ENCODE measurements at regions not wholly inside any gene's neighbourhood (a gene's known extent, or its start where the extent isn't known, plus 50 kb on each side); places are given as distances from the start of the nearest gene placed in this dataset.

DNA sequence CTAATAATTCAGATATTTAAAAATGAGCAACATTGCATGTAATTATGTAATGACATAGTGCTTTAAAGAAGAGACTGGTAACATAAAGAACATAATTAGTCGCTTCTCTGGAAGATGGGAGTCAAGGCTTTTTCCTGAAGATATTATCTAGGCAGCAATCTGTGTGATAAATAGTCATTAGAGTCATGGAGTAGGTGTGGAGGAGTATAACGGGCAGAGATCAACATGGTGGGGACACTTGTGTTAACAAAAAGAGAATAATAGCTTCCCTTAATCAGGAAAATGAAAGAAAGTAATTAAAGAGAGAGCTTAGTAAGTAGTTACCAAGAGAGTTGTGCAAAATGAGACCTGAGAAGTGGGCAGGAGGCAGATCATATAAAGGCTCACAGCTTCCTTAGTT lies 1417.1 kb upstream of the ATXN8OS start:
- CTCF ChIA-PET: no interaction called here
- Mint-ChIP-seq H3K36me3 (ENCODE audit: low read depth) (no peaks in the 10 kb centered on the region), H3K4me3 (no peak overlapping the region), H3K27me3 (ENCODE audit: low read depth) (no peaks in the 10 kb centered on the region), H3K9me3 (no peaks in the 10 kb centered on the region), H3K4me1 (ENCODE audit: low read depth) (no peaks in the 10 kb centered on the region), H3K27ac (no peak overlapping the region)
- DNase-seq: no peak
- intact Hi-C loops (cut with micrococcal nuclease): no loop called here

DNA sequence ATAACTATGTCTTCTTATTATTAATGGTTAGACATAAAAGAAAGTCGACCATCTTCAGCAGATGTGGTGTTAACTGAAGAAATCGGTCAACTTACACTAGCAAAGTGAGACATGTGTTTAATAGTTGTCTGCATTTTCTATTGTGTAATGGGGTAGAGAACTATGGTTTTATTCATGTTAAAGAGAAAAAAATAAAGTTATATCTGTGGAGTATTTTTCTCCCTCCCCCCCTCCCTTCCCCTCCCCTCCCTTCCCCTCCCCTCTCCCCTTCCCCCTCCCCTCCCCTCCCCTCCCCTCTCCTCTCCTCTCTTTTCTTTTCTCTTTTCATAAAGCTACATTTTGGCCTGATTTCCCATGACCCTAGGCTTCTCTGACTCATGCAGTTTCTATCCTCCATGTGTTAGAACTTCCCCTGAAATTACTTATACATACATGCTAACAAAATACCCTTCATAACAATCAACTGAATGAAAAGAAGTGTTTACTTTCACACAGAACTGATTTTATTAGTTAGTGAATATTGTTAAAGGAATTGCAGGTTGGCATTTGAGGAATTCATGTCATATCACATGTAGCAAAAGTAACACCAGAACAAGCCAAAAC lies 1431.0 kb upstream of the ATXN8OS start:
- CTCF ChIA-PET: no interaction called here
- Mint-ChIP-seq H3K36me3 (ENCODE audit: low read depth) (no peaks in the 10 kb centered on the region), H3K9me3 (peaks cover 5% of the 10 kb centered on the region), H3K4me3 (no peak overlapping the region), H3K27me3 (ENCODE audit: low read depth) (no peaks in the 10 kb centered on the region), H3K4me1 (ENCODE audit: low read depth) (no peaks in the 10 kb centered on the region), H3K27ac (no peak overlapping the region)
- no peak for DNase-seq
- intact Hi-C loops (cut with micrococcal nuclease): no loop called here

GRCh38 chr13:68675209-68675608 lies 1432.4 kb upstream of the ATXN8OS start:
- Mint-ChIP-seq H3K4me1 (ENCODE audit: low read depth) (no peaks in the 10 kb centered on the region), H3K27ac (no peak overlapping the region), H3K4me3 (no peak overlapping the region), H3K27me3 (ENCODE audit: low read depth) (no peaks in the 10 kb centered on the region), H3K36me3 (ENCODE audit: low read depth) (no peaks in the 10 kb centered on the region), H3K9me3 (peaks cover 5% of the 10 kb centered on the region)
- CTCF ChIA-PET: no interaction called here
- intact Hi-C loops (cut with micrococcal nuclease): no loop called here
- DNase-seq: no peak

- H3K36me3 Mint-ChIP-seq (ENCODE audit: low read depth): no peaks in the 10 kb centered on the region
- no peaks in the 10 kb centered on the region for H3K27me3 Mint-ChIP-seq (ENCODE audit: low read depth)
- no peak for DNase-seq
- CTCF ChIA-PET: no interaction called here
- no peak overlapping the region for H3K27ac Mint-ChIP-seq
- peaks cover 3% of the 10 kb centered on the region for H3K9me3 Mint-ChIP-seq
- intact Hi-C loops (cut with micrococcal nuclease): no loop called here
- H3K4me1 Mint-ChIP-seq (ENCODE audit: low read depth): no peaks in the 10 kb centered on the region
- no peak overlapping the region for H3K4me3 Mint-ChIP-seq
These were observed 1437.7 kb upstream of the PCDH9 start for GRCh38 chr13:68667863-68668262.

DNA sequence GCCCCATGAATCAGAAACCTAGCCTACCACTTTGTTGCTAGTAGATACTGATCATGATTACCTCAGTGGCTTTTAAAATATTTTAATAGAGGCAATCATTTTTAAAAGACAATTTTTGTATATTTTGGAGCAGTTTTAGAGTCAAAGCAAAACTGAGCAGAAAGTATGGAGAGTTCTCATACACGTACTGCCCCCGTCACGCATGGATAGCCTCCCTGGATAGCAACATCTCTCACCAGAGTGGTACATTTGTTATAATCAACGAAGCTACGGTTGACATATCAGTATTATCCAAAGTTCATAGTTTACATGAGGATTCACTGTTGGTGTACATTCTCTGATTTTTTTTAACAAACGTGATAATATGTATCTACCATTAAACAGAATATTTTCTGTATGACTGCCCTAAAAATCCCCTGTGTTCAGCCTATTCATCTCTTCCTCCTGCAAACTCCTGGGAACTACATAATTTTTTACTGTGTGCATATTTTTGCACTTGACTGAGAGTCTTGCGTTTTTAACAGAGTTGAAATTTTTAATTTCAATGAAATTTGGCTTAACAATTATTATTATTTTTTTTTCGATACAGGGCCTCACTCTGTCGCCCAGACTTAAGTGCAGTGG lies 1436.8 kb upstream of the PCDH9 start:
- Mint-ChIP-seq H3K4me3 (no peak overlapping the region), H3K27me3 (ENCODE audit: low read depth) (no peaks in the 10 kb centered on the region)

GRCh38 chr13:68645814-68646213 lies 1415.7 kb upstream of the PCDH9 start:
- Mint-ChIP-seq H3K36me3 (ENCODE audit: low read depth) (no peaks in the 10 kb centered on the region), H3K9me3 (peaks cover 2% of the 10 kb centered on the region)
- CTCF ChIA-PET: no interaction called here

More for the DNA sequence above, 1436.8 kb upstream of the PCDH9 start:
- H3K27ac Mint-ChIP-seq: no peak overlapping the region
- DNase-seq: no peak
- intact Hi-C loops (cut with micrococcal nuclease): no loop called here
- CTCF ChIA-PET: no interaction called here
- no peaks in the 10 kb centered on the region for H3K36me3 Mint-ChIP-seq (ENCODE audit: low read depth)
- peaks cover 3% of the 10 kb centered on the region for H3K9me3 Mint-ChIP-seq
- H3K4me1 Mint-ChIP-seq (ENCODE audit: low read depth): no peaks in the 10 kb centered on the region

GRCh38 chr13:68644611-68645010 lies 1414.5 kb upstream of the PCDH9 start:
- CTCF ChIA-PET: no interaction called here
- H3K36me3 Mint-ChIP-seq (ENCODE audit: low read depth): no peaks in the 10 kb centered on the region
- intact Hi-C loops (cut with micrococcal nuclease): no loop called here
- H3K27me3 Mint-ChIP-seq (ENCODE audit: low read depth): no peaks in the 10 kb centered on the region
- no peak overlapping the region for H3K4me3 Mint-ChIP-seq
- no peaks in the 10 kb centered on the region for H3K4me1 Mint-ChIP-seq (ENCODE audit: low read depth)
- no peak for DNase-seq
- H3K27ac Mint-ChIP-seq: no peak overlapping the region
- H3K9me3 Mint-ChIP-seq: peaks cover 2% of the 10 kb centered on the region

More at GRCh38 chr13:68645814-68646213, 1415.7 kb upstream of the PCDH9 start:
- no peaks in the 10 kb centered on the region for H3K27me3 Mint-ChIP-seq (ENCODE audit: low read depth)
- no peak for DNase-seq
- H3K4me3 Mint-ChIP-seq: no peak overlapping the region
- no peak overlapping the region for H3K27ac Mint-ChIP-seq
- H3K4me1 Mint-ChIP-seq (ENCODE audit: low read depth): no peaks in the 10 kb centered on the region
- intact Hi-C loops (cut with micrococcal nuclease): no loop called here

DNA sequence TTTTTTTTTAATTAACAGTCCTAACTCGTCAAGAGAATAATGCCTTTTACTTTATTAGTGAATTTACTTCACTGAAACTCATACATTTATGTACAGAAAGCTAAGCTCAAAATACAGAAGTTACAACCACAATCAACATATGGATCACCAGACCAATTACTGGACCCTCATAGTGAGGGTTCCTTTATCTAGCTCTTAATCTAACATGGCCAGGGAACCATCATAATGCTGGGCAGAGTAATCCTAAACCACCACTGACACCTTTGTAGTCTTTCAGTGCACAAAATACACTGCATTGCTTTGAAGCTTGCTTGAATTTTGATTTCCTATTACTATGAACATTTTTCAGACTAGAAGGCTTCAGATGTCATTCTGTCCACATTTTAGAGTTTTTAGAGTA lies 1406.6 kb upstream of the PCDH9 start:
- Mint-ChIP-seq H3K4me1 (ENCODE audit: low read depth) (no peaks in the 10 kb centered on the region), H3K27ac (no peak overlapping the region), H3K4me3 (no peak overlapping the region), H3K27me3 (ENCODE audit: low read depth) (no peaks in the 10 kb centered on the region), H3K9me3 (no peaks in the 10 kb centered on the region), H3K36me3 (ENCODE audit: low read depth) (no peaks in the 10 kb centered on the region)
- no peak for DNase-seq
- CTCF ChIA-PET: no interaction called here
- intact Hi-C loops (cut with micrococcal nuclease): no loop called here

DNA sequence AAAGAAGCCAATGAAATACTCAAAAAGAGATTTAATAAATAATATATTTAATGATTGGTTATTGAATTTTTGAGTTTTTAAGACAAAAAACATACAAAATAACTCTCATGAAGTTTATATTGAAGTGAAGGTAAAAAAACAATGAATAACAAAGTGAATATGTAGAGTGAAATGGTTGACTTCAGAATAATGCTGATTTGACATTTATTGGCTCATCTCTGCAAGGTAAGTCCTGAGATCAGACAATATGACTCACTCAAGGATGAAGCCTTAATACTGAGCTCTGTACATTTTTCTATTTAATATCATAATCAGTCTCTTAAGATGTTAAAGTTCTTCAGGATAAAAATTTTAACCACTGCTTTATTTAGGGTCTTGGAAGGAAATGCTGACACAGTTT lies 1398.9 kb upstream of the PCDH9 start:
- Mint-ChIP-seq H3K4me1 (ENCODE audit: low read depth) (no peaks in the 10 kb centered on the region), H3K36me3 (ENCODE audit: low read depth) (no peaks in the 10 kb centered on the region), H3K27ac (no peak overlapping the region), H3K4me3 (no peak overlapping the region), H3K27me3 (ENCODE audit: low read depth) (no peaks in the 10 kb centered on the region), H3K9me3 (peaks cover 7% of the 10 kb centered on the region)
- CTCF ChIA-PET: no interaction called here
- intact Hi-C loops (cut with micrococcal nuclease): no loop called here
- no peak for DNase-seq

- no peaks in the 10 kb centered on the region for H3K27me3 Mint-ChIP-seq (ENCODE audit: low read depth)
- peaks cover 13% of the 10 kb centered on the region for H3K9me3 Mint-ChIP-seq
- intact Hi-C loops (cut with micrococcal nuclease): no loop called here
- H3K4me3 Mint-ChIP-seq: no peak overlapping the region
- H3K36me3 Mint-ChIP-seq (ENCODE audit: low read depth): no peaks in the 10 kb centered on the region
- H3K27ac Mint-ChIP-seq: no peak overlapping the region
- CTCF ChIA-PET: no interaction called here
- no peaks in the 10 kb centered on the region for H3K4me1 Mint-ChIP-seq (ENCODE audit: low read depth)
- no peak for DNase-seq
These were observed 1397.2 kb upstream of the PCDH9 start for GRCh38 chr13:68627379-68627778.

DNA sequence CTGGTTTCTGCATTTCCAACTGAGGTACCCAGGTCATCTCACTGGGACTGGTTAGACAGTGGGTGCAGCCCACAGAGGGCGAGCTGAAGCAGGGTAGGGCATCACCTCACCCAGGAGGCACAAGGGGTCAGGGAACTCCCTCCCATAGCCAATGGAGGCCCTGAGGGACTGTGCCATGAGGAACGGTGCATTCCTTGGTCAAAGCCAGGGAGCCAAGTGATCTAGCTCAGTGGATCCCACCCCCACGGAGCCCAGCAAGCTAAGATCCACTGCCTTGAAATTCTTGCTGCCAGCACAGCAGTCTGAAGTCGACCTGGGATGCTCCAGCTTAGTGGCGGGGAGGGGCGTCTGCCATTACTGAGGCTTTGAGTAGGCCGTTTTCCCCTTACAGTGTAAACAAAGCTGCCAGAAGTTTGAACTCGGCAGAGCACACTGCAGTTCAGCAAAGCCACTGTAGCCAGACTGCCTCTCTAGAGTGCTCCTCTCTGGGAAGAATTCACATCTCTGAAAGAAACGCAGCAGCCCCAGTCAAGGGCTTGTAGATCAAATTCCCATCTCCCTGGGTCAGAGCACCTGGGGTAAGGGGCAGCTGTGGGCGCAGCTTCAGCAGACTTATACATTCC lies 1386.6 kb upstream of the PCDH9 start:
- Mint-ChIP-seq H3K4me3 (no peak overlapping the region), H3K4me1 (ENCODE audit: low read depth) (no peaks in the 10 kb centered on the region), H3K9me3 (peaks cover 19% of the 10 kb centered on the region), H3K27me3 (ENCODE audit: low read depth) (no peaks in the 10 kb centered on the region), H3K36me3 (ENCODE audit: low read depth) (no peaks in the 10 kb centered on the region), H3K27ac (no peak overlapping the region)
- DNase-seq: no peak
- CTCF ChIA-PET: no interaction called here
- intact Hi-C loops (cut with micrococcal nuclease): no loop called here

DNA sequence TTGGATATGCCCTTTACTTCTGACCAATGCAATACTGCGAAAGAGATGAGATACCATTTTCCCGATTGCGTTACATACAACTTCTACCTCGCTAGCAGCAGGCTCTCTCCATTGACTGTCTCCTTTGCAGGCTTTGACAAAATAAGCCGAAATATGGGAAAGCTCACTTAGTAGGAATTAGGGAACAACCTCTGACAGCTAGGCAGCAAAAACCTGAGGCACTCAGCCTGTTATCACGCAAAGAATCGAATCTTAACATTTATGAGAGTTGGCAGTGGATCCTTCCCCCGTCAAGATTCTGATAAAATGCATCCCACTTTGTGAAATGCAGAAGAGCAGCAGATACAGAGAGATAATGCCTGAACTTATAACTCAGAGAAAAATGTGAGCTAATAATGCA lies 1379.5 kb upstream of the PCDH9 start:
- Mint-ChIP-seq H3K27me3 (ENCODE audit: low read depth) (no peaks in the 10 kb centered on the region), H3K4me3 (no peak overlapping the region), H3K36me3 (ENCODE audit: low read depth) (no peaks in the 10 kb centered on the region), H3K9me3 (peaks cover 7% of the 10 kb centered on the region), H3K27ac (no peak overlapping the region), H3K4me1 (ENCODE audit: low read depth) (no peaks in the 10 kb centered on the region)
- intact Hi-C loops (cut with micrococcal nuclease): no loop called here
- no peak for DNase-seq
- CTCF ChIA-PET: no interaction called here

DNA sequence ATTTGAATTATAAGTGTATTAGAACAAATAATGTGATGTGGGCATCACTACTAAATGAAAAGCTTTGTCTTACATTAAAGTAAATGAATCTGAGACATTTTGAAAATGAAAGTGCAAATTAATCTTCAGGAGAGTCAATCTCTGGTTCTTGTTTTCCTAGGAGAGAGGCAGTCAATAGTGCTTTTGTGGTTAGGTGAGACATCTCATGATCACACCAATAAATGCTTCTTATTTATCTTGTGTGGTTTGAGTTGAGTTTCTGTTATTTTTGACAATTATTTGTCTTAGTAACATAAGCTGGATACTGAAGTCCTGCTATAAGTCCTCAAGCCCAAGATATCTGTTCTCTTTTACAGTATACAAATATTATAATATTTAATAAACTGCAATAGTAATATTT lies 1378.0 kb upstream of the PCDH9 start:
- no peaks in the 10 kb centered on the region for H3K36me3 Mint-ChIP-seq (ENCODE audit: low read depth)
- no peaks in the 10 kb centered on the region for H3K27me3 Mint-ChIP-seq (ENCODE audit: low read depth)
- CTCF ChIA-PET: no interaction called here
- no peak overlapping the region for H3K4me3 Mint-ChIP-seq
- no peaks in the 10 kb centered on the region for H3K4me1 Mint-ChIP-seq (ENCODE audit: low read depth)
- peaks cover 9% of the 10 kb centered on the region for H3K9me3 Mint-ChIP-seq
- H3K27ac Mint-ChIP-seq: no peak overlapping the region
- intact Hi-C loops (cut with micrococcal nuclease): no loop called here
- DNase-seq: no peak
